ENCODE measurements at regions not wholly inside any gene's neighbourhood (a gene's known extent, or its start where the extent isn't known, plus 50 kb on each side); places are given as distances from the start of the nearest gene placed in this dataset.

DNA sequence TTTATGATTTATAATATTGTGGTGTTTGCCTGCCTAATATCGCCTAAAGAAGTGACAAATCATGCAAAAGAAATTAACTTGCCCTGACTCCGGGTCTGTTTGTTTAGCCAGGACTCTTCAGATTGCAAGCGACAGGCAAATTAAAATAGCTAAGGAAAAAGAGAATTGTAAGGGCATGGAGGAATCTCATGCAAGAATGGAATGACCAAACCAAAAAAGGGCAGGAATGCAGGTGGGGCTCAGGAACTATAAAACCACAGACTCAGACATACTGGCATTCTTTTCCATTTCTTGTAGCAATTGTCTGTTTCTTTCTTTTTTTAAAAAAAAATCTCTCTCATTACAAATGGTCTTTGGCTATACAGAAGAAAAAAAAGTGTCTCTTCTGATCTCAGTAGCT, 188.1 kb upstream of the XYLT1 start:
- TF ChIP-seq, protein P1, sequence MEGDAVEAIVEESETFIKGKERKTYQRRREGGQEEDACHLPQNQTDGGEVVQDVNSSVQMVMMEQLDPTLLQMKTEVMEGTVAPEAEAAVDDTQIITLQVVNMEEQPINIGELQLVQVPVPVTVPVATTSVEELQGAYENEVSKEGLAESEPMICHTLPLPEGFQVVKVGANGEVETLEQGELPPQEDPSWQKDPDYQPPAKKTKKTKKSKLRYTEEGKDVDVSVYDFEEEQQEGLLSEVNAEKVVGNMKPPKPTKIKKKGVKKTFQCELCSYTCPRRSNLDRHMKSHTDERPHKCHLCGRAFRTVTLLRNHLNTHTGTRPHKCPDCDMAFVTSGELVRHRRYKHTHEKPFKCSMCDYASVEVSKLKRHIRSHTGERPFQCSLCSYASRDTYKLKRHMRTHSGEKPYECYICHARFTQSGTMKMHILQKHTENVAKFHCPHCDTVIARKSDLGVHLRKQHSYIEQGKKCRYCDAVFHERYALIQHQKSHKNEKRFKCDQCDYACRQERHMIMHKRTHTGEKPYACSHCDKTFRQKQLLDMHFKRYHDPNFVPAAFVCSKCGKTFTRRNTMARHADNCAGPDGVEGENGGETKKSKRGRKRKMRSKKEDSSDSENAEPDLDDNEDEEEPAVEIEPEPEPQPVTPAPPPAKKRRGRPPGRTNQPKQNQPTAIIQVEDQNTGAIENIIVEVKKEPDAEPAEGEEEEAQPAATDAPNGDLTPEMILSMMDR (IDR thresholded peaks at IDR 0.05) = no peak
- TF ChIP-seq POLR2A (IDR thresholded peaks at IDR 0.05; ENCODE audit: low read depth) (no peak), POLR2AphosphoS5 (IDR thresholded peaks at IDR 0.05) (no peak)
